SK-N-MC (cell line): ENCODE measurements at regions not wholly inside any gene's neighbourhood (a gene's known extent, or its start where the extent isn't known, plus 50 kb on each side); places are given as distances from the start of the nearest gene placed in this dataset.

ENCODE experiments used
- EZH2 ChIP-seq: fragments of 200-600 bp; sonication (generic); IDR thresholded peaks from one replicate; pipeline ENCODE4 v1.6.1; 2017; ENCODE audit warnings: antibody characterized with exemption
- FOXP2 ChIP-seq: optimal IDR thresholded peaks from 2 replicates; pipeline ENCODE3; 2011; ENCODE audit warnings: mild to moderate bottlenecking, moderate library complexity; ENCODE audit not compliant: insufficient read depth; ENCODE audit errors: extremely low read length, control extremely low read depth
- POLR2AphosphoS5 ChIP-seq: IDR thresholded peaks from 2 replicates; pipeline ENCODE4 v1.6.1; 2012; ENCODE audit warnings: mild to moderate bottlenecking, low read depth, low read length, borderline replicate concordance

GRCh38 chr10:128431506-128431905 is 305.3 kb upstream of the MKI67 start:
- TF ChIP-seq EZH2 (no peak), POLR2AphosphoS5 (no peak), FOXP2 (no peak)
